Brain microvascular endothelial cell (primary cell): ENCODE measurements at regions not wholly inside any gene's neighbourhood (a gene's known extent, or its start where the extent isn't known, plus 50 kb on each side); places are given as distances from the start of the nearest gene placed in this dataset.

Experiments
- DNase-seq: peaks from one replicate; pipeline ENCODE4 v3.0.0-alpha.2; 2020
- H3K27ac ChIP-seq: fragments of 250-450 bp; sonication (Bioruptor Pico); 2 replicates; pipeline ENCODE4 v1.5.1; 2020; ENCODE audit warnings: mild to moderate bottlenecking, moderate library complexity
- H3K27me3 ChIP-seq: fragments of 250-450 bp; sonication (Bioruptor Pico); replicated peaks from 2 replicates; pipeline ENCODE4 v1.5.1; 2020; ENCODE audit warnings: mild to moderate bottlenecking
- H3K36me3 ChIP-seq: fragments of 250-450 bp; sonication (Bioruptor Pico); replicated peaks from 2 replicates; pipeline ENCODE4 v1.5.1; 2020; ENCODE audit warnings: mild to moderate bottlenecking
- H3K4me3 ChIP-seq: 2 replicates; pipeline ENCODE4 v1.5.1; 2011; ENCODE audit warnings: low read depth, mild to moderate bottlenecking, control low read depth, low read length, moderate library complexity
- in situ Hi-C: cut with HindIII; loops from 2 replicates; pipeline ENCODE4 v1.10.0; 2017; ENCODE audit warnings: low sequenced_read_pairs, low pct_ligation_motif_present
- TF ChIP-seq, protein P1 (sequence below): IDR thresholded peaks from 2 replicates; pipeline ENCODE4 v1.5.1; 2011; ENCODE audit warnings: low read depth, mild to moderate bottlenecking, moderate library complexity, low read length, control low read depth, inconsistent platforms; ENCODE audit errors: missing control alignments

DNA sequence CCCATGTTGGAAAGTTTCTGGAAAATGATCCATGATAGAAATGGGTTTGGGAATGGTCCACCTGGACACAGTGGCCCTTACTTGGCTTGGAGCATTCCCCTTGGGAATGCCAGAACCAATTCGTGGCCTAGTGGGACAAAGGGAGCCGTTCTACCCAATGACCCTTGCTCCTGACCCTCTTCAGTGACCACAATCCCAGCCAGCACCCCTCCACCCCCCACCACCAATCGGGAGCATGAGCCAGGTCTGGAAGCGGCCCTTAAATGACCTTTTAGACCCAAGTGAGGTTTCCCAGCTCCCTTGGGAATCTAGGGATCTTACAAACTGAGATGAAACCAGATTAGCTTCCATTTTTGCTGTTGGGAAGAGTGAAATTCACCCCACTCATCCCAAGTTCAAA, 51.3 kb upstream of the CDON start:
- Histone ChIP-seq H3K36me3 (no peaks in the 10 kb centered on the region), H3K27me3 (no peaks in the 10 kb centered on the region), H3K27ac (no peak overlapping the region), H3K4me3 (no peak overlapping the region)
- DNase-seq = no peak
- TF ChIP-seq, protein P1, sequence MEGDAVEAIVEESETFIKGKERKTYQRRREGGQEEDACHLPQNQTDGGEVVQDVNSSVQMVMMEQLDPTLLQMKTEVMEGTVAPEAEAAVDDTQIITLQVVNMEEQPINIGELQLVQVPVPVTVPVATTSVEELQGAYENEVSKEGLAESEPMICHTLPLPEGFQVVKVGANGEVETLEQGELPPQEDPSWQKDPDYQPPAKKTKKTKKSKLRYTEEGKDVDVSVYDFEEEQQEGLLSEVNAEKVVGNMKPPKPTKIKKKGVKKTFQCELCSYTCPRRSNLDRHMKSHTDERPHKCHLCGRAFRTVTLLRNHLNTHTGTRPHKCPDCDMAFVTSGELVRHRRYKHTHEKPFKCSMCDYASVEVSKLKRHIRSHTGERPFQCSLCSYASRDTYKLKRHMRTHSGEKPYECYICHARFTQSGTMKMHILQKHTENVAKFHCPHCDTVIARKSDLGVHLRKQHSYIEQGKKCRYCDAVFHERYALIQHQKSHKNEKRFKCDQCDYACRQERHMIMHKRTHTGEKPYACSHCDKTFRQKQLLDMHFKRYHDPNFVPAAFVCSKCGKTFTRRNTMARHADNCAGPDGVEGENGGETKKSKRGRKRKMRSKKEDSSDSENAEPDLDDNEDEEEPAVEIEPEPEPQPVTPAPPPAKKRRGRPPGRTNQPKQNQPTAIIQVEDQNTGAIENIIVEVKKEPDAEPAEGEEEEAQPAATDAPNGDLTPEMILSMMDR = no peak
- in situ Hi-C loops = no loop called here

DNA sequence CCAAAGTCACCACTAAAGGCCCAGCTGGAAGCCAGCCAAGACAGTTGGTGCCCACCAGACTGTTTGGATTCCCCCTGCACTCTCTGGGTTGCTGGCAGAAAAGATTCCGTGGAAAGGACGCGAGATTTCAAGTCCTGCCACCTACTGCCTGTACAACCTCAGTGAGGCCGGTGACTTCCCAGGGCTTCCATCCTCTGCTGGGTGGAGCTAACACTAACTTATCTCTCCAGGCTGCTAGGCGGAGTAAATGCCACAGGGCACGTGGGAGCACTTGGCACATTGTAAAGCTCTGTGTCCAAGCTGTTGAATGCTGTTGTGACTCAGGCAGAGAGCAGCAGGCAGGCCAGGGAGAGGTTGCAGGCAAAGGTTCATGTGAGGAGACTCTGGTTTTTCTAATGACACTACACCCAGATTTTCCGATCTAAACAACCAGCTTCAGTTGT, 50.9 kb upstream of the CDON start:
- TF ChIP-seq, protein P1 = no peak
- DNase-seq = peak; percentile 80
- Histone ChIP-seq H3K36me3 (no peaks in the 10 kb centered on the region), H3K4me3 (no peak overlapping the region), H3K27ac (no peak overlapping the region), H3K27me3 (no peaks in the 10 kb centered on the region)
- in situ Hi-C loops = no loop called here

DNA sequence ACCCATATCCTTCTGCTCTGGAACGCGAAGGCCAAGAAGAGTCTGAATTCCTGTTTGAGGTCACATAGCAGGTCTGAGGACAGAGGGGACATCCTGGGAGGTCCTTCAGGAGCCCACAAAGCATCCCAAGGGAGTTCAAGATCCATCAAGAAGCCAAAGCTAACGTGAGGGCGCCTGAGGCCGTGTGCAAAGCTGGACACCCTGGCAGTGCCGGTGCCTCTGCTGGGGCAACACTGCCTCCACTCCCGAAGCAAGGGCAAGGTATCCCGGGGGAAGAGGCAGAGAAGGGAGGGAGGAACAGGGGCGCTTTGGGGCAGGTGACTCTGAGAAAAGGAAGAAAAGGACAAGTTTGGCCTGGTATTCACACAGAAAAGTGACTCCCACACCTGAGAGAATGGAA, 50.3 kb upstream of the CDON start:
- Histone ChIP-seq H3K27me3 (no peaks in the 10 kb centered on the region), H3K36me3 (no peaks in the 10 kb centered on the region), H3K27ac (no peak overlapping the region), H3K4me3 (no peak overlapping the region)
- DNase-seq = no peak
- in situ Hi-C loops = no loop called here
- TF ChIP-seq, protein P1 = no peak

DNA sequence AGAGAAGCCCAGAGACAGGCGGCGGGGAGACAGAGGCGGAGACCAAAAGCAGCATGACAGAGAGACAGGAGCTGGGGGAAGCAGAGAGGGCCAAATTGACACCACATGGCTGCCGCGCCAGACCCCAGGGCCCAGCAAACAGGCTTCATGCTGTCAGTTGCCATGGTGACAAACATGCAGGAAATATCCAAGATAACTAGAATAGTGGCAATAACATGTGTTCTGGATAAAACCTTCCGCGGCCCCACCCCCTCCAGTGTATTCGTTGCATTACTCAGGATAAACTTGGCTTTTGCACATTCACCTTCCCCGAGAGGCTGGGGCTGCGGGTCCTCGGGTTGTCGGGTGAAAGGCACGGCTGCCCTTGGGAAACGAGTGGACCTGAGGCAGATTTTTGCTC, 49.9 kb upstream of the CDON start:
- Histone ChIP-seq H3K4me3 (no peak overlapping the region), H3K27me3 (no peaks in the 10 kb centered on the region), H3K36me3 (no peaks in the 10 kb centered on the region), H3K27ac (no peak overlapping the region)
- DNase-seq = peak; percentile 48
- in situ Hi-C loops = no loop called here
- TF ChIP-seq, protein P1 = no peak
